H1 (cell line): ENCODE measurements at regions not wholly inside any gene's neighbourhood (a gene's known extent, or its start where the extent isn't known, plus 50 kb on each side); places are given as distances from the start of the nearest gene placed in this dataset.

Experiments
- ASH2L ChIP-seq: fragments of 200-600, 300-600 bp; sonication (generic); IDR thresholded peaks from one replicate; pipeline ENCODE4 v1.7.1; 2017; ENCODE audit warnings: low read length
- ATF3 ChIP-seq: IDR thresholded peaks from 2 replicates; pipeline ENCODE4 v1.6.1; 2011; ENCODE audit warnings: low read depth, mild to moderate bottlenecking, low read length; ENCODE audit not compliant: insufficient read depth
- CEBPB ChIP-seq: IDR thresholded peaks from 2 replicates; pipeline ENCODE4 v1.6.1; 2012; ENCODE audit warnings: low read depth, low read length
- CHD7 ChIP-seq: fragments of 300-600 bp; sonication (generic); IDR thresholded peaks from 2 replicates; pipeline ENCODE4 v1.7.1; 2012; ENCODE audit warnings: low read length, moderate library complexity, mild to moderate bottlenecking, inconsistent platforms; ENCODE audit not compliant: insufficient replicate concordance
- CTCF ChIP-seq, 3 experiments: IDR thresholded peaks; 1 replicate in 2 of 3; 2 replicates in 1 of 3; pipeline versions ENCODE4 v1.5.1 to v1.6.1; 2011; ENCODE audit warnings: low read length in 3 of 3, mild to moderate bottlenecking in 3 of 3, inconsistent platforms in 2 of 3, low read depth in 1 of 3, moderate library complexity in 1 of 3; ENCODE audit not compliant: insufficient read depth in 1 of 3; ENCODE audit errors: control extremely low read depth in 1 of 3
- EP300 ChIP-seq, 2 experiments: IDR thresholded peaks; 1 replicate in 1 of 2; 2 replicates in 1 of 2; pipeline ENCODE4 v1.6.1; 2011 to 2012; ENCODE audit warnings: low read depth in 2 of 2, low read length in 2 of 2, mild to moderate bottlenecking in 2 of 2, borderline replicate concordance in 1 of 2, inconsistent platforms in 1 of 2, moderate library complexity in 1 of 2
- GABPA ChIP-seq: IDR thresholded peaks from 2 replicates; pipeline ENCODE4 v1.6.1; 2011; ENCODE audit warnings: mild to moderate bottlenecking, low read length, moderate library complexity, borderline replicate concordance; ENCODE audit not compliant: insufficient read depth
- KDM5A ChIP-seq: fragments of 200-600 bp; IDR thresholded peaks from 2 replicates; pipeline ENCODE4 v1.7.1; 2012; ENCODE audit warnings: mild to moderate bottlenecking, low read length, inconsistent platforms, mixed read lengths
- POLR2A ChIP-seq, 2 experiments: IDR thresholded peaks; 1 replicate in 1 of 2; 2 replicates in 1 of 2; pipeline ENCODE4 v1.6.1; 2011; ENCODE audit warnings: low read depth in 2 of 2, low read length in 2 of 2, mild to moderate bottlenecking in 2 of 2; ENCODE audit errors: control extremely low read depth in 1 of 2
- POLR2AphosphoS5 ChIP-seq: IDR thresholded peaks from 2 replicates; pipeline ENCODE4 v1.6.1; 2011; ENCODE audit warnings: low read depth, low read length
- RFX5 ChIP-seq: IDR thresholded peaks from 2 replicates; pipeline ENCODE4 v1.6.1; 2011; ENCODE audit warnings: low read depth, low read length, improper control_type of control experiment, borderline replicate concordance
- SRF ChIP-seq: IDR thresholded peaks from 2 replicates; pipeline ENCODE4 v1.6.1; 2011; ENCODE audit warnings: mild to moderate bottlenecking, low read depth, low read length, moderate library complexity
- TEAD4 ChIP-seq: IDR thresholded peaks from 2 replicates; pipeline ENCODE4 v1.6.1; 2012; ENCODE audit warnings: low read depth, low read length, inconsistent platforms, mixed read lengths
- YY1 ChIP-seq: IDR thresholded peaks from 2 replicates; pipeline ENCODE4 v1.6.1; 2011; ENCODE audit warnings: low read depth, mild to moderate bottlenecking, low read length

GRCh38 chr3:106210923-106211322 lies 342.1 kb upstream of the CBLB start:
- TF ChIP-seq ASH2L: no peak
- TF ChIP-seq KDM5A: no peak
- no peak for TF ChIP-seq EP300 (IDR thresholded peaks at IDR 0.05; ENCODE audit: borderline replicate concordance in 1 of 2, low read depth in 2 of 2, low read length in 2 of 2)
- TF ChIP-seq CTCF (IDR thresholded peaks at IDR 0.05; ENCODE audit: control extremely low read depth in 1 of 3, insufficient read depth in 1 of 3, low read depth in 1 of 3, low read length in 3 of 3): no peak
- no peak for TF ChIP-seq ATF3
- TF ChIP-seq CHD7: no peak
- no peak for TF ChIP-seq SRF
- no peak for TF ChIP-seq YY1
- no peak for TF ChIP-seq POLR2AphosphoS5
- no peak for TF ChIP-seq GABPA
- no peak for TF ChIP-seq CEBPB
- no peak for TF ChIP-seq POLR2A (IDR thresholded peaks at IDR 0.05; ENCODE audit: control extremely low read depth in 1 of 2, low read depth in 2 of 2, low read length in 2 of 2)
- no peak for TF ChIP-seq RFX5
- no peak for TF ChIP-seq TEAD4
